Panc1 (cell line): ENCODE measurements at regions not wholly inside any gene's neighbourhood (a gene's known extent, or its start where the extent isn't known, plus 50 kb on each side); places are given as distances from the start of the nearest gene placed in this dataset.

Source experiments
- CTCF ChIP-seq: fragments of 450-650 bp; IDR thresholded peaks from 2 replicates; pipeline ENCODE4 v1.5.1; 2017; ENCODE audit warnings: mild to moderate bottlenecking
- POLR2AphosphoS5 ChIP-seq: IDR thresholded peaks from 2 replicates; pipeline ENCODE4 v1.6.1; 2012; ENCODE audit warnings: mild to moderate bottlenecking, low read depth, low read length, moderate library complexity
- SIN3A ChIP-seq: IDR thresholded peaks from 2 replicates; pipeline ENCODE4 v1.6.1; 2012; ENCODE audit warnings: low read depth, mild to moderate bottlenecking, low read length, moderate library complexity, borderline replicate concordance; ENCODE audit not compliant: insufficient read depth
- TCF7L2 ChIP-seq: IDR thresholded peaks from 2 replicates; pipeline ENCODE4 v1.6.1; 2011; ENCODE audit warnings: mild to moderate bottlenecking, low read depth, low read length, inconsistent platforms
- TF ChIP-seq, protein P1 (sequence below), 2 experiments: IDR thresholded peaks; 2 replicates each; pipeline ENCODE4 v1.6.1; 2011 to 2012; ENCODE audit warnings: low read depth in 2 of 2, control low read depth in 1 of 2, low read length in 1 of 2, mild to moderate bottlenecking in 1 of 2, moderate library complexity in 1 of 2; ENCODE audit not compliant: insufficient read depth in 1 of 2

DNA sequence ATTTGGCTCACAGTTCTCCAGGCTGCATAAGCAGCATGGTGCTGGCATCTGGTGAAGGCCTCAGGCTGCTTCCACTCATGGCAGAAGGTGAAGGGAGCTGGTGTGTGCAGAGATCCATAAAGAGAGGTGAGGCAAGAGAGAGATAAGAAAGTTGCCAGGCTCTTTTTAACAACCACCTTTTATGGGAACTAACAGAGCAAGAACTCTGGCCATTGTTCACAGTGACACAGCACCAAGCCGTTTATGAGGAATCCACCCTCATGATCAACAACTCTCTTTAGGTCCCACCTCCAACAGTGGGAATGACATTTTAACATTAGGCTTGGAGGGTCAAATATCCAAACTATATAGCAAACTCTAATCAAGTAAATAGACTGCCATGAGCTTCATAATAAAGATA is 557.2 kb upstream of the SUCLG2 start:
- TF ChIP-seq CTCF (no peak), TCF7L2 (no peak), SIN3A (no peak), POLR2AphosphoS5 (no peak)
- TF ChIP-seq, protein P1, sequence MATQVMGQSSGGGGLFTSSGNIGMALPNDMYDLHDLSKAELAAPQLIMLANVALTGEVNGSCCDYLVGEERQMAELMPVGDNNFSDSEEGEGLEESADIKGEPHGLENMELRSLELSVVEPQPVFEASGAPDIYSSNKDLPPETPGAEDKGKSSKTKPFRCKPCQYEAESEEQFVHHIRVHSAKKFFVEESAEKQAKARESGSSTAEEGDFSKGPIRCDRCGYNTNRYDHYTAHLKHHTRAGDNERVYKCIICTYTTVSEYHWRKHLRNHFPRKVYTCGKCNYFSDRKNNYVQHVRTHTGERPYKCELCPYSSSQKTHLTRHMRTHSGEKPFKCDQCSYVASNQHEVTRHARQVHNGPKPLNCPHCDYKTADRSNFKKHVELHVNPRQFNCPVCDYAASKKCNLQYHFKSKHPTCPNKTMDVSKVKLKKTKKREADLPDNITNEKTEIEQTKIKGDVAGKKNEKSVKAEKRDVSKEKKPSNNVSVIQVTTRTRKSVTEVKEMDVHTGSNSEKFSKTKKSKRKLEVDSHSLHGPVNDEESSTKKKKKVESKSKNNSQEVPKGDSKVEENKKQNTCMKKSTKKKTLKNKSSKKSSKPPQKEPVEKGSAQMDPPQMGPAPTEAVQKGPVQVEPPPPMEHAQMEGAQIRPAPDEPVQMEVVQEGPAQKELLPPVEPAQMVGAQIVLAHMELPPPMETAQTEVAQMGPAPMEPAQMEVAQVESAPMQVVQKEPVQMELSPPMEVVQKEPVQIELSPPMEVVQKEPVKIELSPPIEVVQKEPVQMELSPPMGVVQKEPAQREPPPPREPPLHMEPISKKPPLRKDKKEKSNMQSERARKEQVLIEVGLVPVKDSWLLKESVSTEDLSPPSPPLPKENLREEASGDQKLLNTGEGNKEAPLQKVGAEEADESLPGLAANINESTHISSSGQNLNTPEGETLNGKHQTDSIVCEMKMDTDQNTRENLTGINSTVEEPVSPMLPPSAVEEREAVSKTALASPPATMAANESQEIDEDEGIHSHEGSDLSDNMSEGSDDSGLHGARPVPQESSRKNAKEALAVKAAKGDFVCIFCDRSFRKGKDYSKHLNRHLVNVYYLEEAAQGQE (IDR thresholded peaks at IDR 0.05; ENCODE audit: insufficient read depth in 1 of 2, low read depth in 2 of 2, low read length in 1 of 2): no peak
